HG03108 (cell line): ENCODE measurements at regions not wholly inside any gene's neighbourhood (a gene's known extent, or its start where the extent isn't known, plus 50 kb on each side); places are given as distances from the start of the nearest gene placed in this dataset.
"Not testable (repeated sequence)": the region's sequence is repeated elsewhere in the genome, so short reads cannot be mapped to it uniquely, and the experiment has no call there.

Experiments
- ATAC-seq: cut with Tn5 transposase; IDR thresholded peaks from one replicate; pipeline ENCODE4 v1.9.1; 2021; ENCODE audit warnings: moderate library complexity; ENCODE audit not compliant: unreplicated experiment

- ATAC-seq, result no peak
Measured at GRCh38 chr16:65827231-65827630, 539.3 kb upstream of the CDH5 start.

GRCh38 chr16:65825191-65825856 is 541.2 kb upstream of the CDH5 start:
- ATAC-seq, result no peak

- no peak for ATAC-seq
Measured at GRCh38 chr16:65822148-65822547, 544.3 kb upstream of the CDH5 start.

- no peak for ATAC-seq
Measured at GRCh38 chr16:65819136-65819898, 547.2 kb upstream of the CDH5 start.

- ATAC-seq, result no peak
Measured at GRCh38 chr16:65817799-65818198, 548.7 kb upstream of the CDH5 start.

GRCh38 chr16:65817066-65817465 is 549.4 kb upstream of the CDH5 start:
- no peak for ATAC-seq

GRCh38 chr16:65816556-65816955 is 549.9 kb upstream of the CDH5 start:
- no peak for ATAC-seq

GRCh38 chr16:65815707-65816106 is 550.8 kb upstream of the CDH5 start:
- ATAC-seq, result no peak

GRCh38 chr16:65813879-65814278 is 552.6 kb upstream of the CDH5 start:
- ATAC-seq, result not testable (repeated sequence)

- no peak for ATAC-seq
Measured at GRCh38 chr16:65809627-65810026, 556.9 kb upstream of the CDH5 start.

- ATAC-seq, result no peak
Measured at GRCh38 chr16:65808790-65809189, 557.7 kb upstream of the CDH5 start.

GRCh38 chr16:65807858-65808257 is 558.6 kb upstream of the CDH5 start:
- ATAC-seq, result no peak

- ATAC-seq, result not testable (repeated sequence)
Measured at GRCh38 chr16:65805704-65806103, 560.8 kb upstream of the CDH5 start.

- no peak for ATAC-seq
Measured at GRCh38 chr16:65796481-65796880, 570.0 kb upstream of the CDH5 start.

GRCh38 chr16:65794973-65795372 is 571.5 kb upstream of the CDH5 start:
- ATAC-seq, result no peak

- no peak for ATAC-seq
Measured at GRCh38 chr16:65793781-65794180, 572.7 kb upstream of the CDH5 start.

- ATAC-seq, result no peak
Measured at GRCh38 chr16:65790768-65791167, 575.7 kb upstream of the CDH5 start.

- ATAC-seq, result no peak
Measured at GRCh38 chr16:65789161-65789945, 577.1 kb upstream of the CDH5 start.

GRCh38 chr16:65788434-65789140 is 577.9 kb upstream of the CDH5 start:
- no peak for ATAC-seq

- no peak for ATAC-seq
Measured at GRCh38 chr16:65787921-65788320, 578.6 kb upstream of the CDH5 start.

- ATAC-seq, result no peak
Measured at GRCh38 chr16:65786916-65787315, 579.6 kb upstream of the CDH5 start.
